NB4 (cell line): ENCODE measurements at regions not wholly inside any gene's neighbourhood (a gene's known extent, or its start where the extent isn't known, plus 50 kb on each side); places are given as distances from the start of the nearest gene placed in this dataset.

ENCODE experiments used
- DNase-seq: peaks from one replicate; pipeline ENCODE4 v3.0.0; 2010; ENCODE audit warnings: low read depth
- H3K4me3 ChIP-seq: one replicate; pipeline ENCODE4 v1.5.1; 2011; ENCODE audit warnings: mild to moderate bottlenecking, low read depth, low read length, moderate library complexity
- MYC ChIP-seq: IDR thresholded peaks from 2 replicates; pipeline ENCODE4 v1.6.1; 2011; ENCODE audit warnings: low read depth, low read length
- POLR2A ChIP-seq: IDR thresholded peaks from 2 replicates; pipeline ENCODE4 v1.6.1; 2011; ENCODE audit warnings: mild to moderate bottlenecking; ENCODE audit not compliant: insufficient read length; ENCODE audit errors: extremely low read depth
- TF ChIP-seq, protein P1 (sequence below): IDR thresholded peaks from 2 replicates; pipeline ENCODE4 v1.6.1; 2011; ENCODE audit warnings: low read depth, low read length
- TF ChIP-seq, protein P2 (sequence below): IDR thresholded peaks from one replicate; pipeline ENCODE4 v1.5.1; 2012; ENCODE audit warnings: low read depth, low read length

DNA sequence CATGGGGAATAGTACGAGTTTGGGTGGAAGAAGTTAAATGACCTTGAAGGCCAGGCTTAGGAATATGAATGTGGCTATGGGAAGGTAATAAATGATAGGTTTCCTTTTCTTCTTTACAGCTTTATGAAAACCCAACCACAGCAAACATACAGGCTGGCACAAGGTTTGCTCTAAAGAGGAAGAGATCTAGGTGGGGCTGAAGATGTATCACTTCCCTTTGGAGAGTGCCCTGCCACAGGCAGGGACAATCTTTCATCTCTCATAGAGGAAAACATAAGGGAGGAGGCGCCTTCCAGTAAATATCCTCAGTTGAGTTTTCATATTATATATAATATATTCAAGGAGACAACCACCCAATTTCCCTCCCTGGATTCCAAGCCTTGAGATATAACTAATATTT lies 72.9 kb upstream of the FRMD6 start:
- H3K4me3 ChIP-seq, result no peak overlapping the region
- TF ChIP-seq, protein P1, sequence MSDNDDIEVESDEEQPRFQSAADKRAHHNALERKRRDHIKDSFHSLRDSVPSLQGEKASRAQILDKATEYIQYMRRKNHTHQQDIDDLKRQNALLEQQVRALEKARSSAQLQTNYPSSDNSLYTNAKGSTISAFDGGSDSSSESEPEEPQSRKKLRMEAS, result no peak
- TF ChIP-seq POLR2A (no peak), MYC (no peak)
- TF ChIP-seq, protein P2, sequence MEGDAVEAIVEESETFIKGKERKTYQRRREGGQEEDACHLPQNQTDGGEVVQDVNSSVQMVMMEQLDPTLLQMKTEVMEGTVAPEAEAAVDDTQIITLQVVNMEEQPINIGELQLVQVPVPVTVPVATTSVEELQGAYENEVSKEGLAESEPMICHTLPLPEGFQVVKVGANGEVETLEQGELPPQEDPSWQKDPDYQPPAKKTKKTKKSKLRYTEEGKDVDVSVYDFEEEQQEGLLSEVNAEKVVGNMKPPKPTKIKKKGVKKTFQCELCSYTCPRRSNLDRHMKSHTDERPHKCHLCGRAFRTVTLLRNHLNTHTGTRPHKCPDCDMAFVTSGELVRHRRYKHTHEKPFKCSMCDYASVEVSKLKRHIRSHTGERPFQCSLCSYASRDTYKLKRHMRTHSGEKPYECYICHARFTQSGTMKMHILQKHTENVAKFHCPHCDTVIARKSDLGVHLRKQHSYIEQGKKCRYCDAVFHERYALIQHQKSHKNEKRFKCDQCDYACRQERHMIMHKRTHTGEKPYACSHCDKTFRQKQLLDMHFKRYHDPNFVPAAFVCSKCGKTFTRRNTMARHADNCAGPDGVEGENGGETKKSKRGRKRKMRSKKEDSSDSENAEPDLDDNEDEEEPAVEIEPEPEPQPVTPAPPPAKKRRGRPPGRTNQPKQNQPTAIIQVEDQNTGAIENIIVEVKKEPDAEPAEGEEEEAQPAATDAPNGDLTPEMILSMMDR, result no peak
- no peak for DNase-seq

DNA sequence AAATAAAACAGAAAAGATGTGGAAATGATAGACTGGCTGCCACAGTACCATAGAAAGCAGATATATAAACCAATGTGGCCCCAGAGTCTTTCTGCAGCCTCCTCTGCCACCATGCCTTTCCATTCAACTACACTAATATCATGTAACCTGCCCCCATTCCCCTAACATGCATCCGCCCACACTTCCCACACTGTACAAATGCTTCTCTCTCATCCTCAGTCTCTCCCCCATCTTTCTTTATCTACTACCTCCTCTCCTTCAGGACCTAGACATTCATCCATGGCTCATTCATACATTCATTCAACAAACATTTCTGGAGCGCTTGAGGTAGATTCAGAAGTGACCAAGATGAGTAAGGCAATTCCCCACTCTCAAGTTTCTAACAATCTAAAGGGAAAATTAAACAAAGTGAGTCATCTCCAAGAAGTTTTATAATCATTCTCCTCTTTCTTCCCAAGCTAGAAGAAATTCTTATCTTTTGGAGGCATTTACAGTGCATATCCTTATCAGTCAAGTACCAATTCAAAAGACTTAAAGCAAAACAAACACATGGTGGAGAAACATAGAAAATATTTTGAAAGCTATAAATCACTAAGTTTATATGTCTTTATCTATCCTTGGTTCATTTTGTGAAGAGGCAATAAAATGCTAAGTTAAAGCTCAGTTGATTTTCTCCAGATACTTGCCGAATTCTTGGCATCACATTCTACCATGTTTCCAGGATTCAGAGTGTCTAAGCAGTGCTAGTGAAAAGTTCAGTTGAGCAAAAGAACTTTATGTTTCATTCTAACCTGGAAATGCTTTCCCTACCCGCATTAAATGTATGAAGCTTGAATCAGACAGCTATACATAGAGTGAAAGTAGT lies 70.5 kb upstream of the FRMD6 start:
- DNase-seq, result no peak
- TF ChIP-seq, protein P2, result no peak
- no peak for TF ChIP-seq MYC
- TF ChIP-seq, protein P1, result no peak
- no peak for TF ChIP-seq POLR2A

DNA sequence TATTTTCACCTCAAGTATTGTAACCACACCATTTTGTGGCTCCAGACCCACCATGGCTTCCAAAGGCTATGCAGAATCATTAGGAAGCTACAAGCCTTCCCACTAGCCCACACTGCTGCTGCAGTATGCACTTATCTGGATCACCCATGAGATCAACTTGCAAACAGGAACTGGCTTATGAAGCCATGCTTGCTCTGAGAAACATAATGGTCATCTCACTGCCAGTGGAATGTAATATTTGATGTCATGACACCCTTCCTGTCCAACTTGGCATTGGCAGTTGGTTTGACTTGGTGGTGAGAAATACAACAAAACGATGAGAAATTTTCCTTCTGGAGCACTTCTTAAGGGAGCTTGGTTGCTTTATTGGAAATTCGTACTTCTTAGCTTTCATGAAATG lies 69.3 kb upstream of the FRMD6 start:
- TF ChIP-seq POLR2A (no peak), MYC (no peak)
- TF ChIP-seq, protein P2, result no peak
- TF ChIP-seq, protein P1, result no peak
- no peak overlapping the region for H3K4me3 ChIP-seq
- no peak for DNase-seq

More for the DNA sequence above, 70.5 kb upstream of the FRMD6 start:
- H3K4me3 ChIP-seq, result no peak overlapping the region

DNA sequence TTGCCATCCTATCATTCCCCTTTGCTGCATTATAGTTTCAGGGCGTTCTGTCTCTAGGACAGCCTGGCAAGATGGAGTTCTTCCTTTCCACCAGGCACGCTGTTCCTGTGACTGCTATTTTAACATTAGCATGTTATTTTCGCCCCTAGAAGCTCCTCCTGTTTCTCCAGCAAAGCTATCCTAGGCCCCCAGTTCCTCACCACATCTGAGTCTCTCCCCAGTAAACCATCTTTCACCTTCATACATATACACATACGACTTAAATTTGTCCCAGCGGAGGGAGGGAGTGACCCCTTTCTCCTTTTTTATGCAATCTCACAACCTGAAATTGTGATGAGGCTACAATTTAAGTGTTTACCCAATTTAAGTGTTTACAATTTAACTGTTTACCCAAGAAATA lies 66.7 kb upstream of the FRMD6 start:
- no peak for DNase-seq
- no peak overlapping the region for H3K4me3 ChIP-seq
- no peak for TF ChIP-seq MYC
- TF ChIP-seq, protein P1, result no peak
- TF ChIP-seq, protein P2, result no peak

DNA sequence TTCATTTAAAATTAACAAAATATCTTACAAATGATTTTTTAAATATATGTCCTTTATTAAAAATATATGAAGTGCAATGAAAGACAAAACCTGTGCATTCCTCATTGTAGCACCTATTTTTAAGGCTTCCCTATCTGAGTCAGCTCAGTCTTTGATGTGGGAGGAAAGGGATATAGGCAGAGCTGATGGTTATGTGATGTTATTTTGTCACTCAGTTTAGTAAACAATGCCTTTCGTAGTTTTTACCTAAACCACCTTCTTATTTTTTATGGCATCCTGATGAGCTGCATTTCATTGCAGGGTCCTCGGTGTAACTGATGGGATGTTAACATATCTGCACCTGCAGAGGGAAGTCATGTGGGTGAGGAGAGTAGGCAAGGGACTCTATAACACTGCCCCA lies 58.9 kb upstream of the FRMD6 start:
- TF ChIP-seq, protein P1, result no peak
- TF ChIP-seq MYC, result no peak
- TF ChIP-seq POLR2A, result no peak
- TF ChIP-seq, protein P2, result no peak
- H3K4me3 ChIP-seq, result no peak overlapping the region
- DNase-seq, result no peak
